HG03442 (cell line): ENCODE measurements at regions not wholly inside any gene's neighbourhood (a gene's known extent, or its start where the extent isn't known, plus 50 kb on each side); places are given as distances from the start of the nearest gene placed in this dataset.
"Not testable (repeated sequence)": the region's sequence is repeated elsewhere in the genome, so short reads cannot be mapped to it uniquely, and the experiment has no call there.

Experiments used
- ATAC-seq: cut with Tn5 transposase; IDR thresholded peaks from one replicate; pipeline ENCODE4 v1.9.1; 2021; ENCODE audit warnings: mild to moderate bottlenecking, moderate library complexity; ENCODE audit not compliant: unreplicated experiment

DNA sequence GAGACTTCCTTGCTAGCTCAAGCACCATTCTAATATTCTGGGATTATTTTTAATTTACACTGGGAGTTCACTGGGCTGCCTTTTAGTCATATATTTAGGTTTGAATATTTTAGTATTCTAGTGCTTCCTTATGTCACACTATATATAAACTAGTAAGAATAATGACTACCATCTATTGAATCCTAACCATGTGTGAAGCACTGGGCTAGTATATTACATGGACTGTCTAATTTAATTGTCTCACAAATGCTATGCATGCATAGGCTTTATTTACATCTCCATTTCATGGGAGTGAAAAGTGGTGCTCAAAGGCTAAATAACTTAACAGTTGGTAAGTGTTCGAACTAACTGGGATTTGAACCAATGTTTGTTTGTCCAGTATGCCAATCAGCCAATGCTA is 272.4 kb downstream of the RND3 start:
- ATAC-seq: no peak

DNA sequence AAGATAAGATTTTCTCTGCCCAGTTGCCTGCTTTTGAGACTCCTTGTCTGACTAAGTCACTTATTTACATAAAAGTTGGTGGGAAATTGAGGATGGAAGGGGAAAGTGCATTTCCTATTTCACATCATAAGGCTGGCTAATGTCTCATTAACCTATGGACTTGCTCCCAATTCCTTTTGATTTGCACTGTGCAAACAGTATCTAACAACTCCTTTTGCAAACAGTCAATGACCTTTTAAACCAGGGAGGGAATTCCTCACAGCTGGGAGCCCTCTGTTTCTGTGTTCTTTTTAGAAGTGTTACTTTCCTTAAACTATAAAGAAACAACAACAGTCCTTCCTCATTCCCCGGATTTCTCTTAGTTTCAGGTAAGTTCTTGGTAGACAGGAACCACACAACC is 272.8 kb downstream of the RND3 start:
- no peak for ATAC-seq

DNA sequence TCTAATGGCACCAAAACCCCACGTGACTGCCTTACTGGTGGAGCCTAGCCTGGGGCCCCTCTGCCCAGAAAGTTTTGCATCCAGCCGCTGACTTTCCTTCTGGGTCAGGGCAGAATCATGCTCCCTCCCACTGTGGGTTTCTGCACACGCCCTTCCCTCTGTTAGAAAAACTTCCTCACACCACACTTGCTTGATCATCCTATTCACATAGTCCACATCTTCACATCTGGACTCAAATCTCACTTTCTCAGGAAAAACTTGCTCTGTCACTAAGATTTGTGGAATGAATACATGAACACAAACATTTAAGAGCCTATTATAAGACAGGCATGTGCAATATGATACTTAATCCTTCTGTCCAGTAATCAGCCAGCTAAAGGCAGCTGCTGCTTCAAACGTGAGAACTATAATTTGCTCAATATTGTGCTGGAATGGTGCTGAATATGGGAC is 274.7 kb downstream of the RND3 start:
- ATAC-seq: no peak

DNA sequence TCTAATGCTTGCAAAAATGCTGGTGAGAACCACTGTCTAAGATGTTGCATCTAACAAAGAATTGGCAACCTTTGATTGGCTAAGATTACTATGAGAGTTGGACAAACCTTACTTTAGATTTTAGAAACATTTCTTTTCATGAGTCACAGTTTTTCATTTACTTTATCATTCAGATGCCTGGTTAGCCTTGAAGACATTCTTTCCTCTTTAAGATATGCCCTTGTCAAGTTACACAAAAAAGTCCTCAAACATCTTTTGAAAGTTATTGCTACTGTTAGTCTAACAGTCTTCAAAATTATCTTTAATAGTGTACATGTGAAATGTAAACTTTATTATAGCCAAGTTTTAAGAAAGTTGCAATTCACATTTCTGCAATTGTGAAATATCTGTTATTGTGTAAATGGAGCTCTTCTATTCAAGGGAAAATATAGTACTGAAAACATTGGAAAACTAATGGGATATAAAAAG is 276.3 kb downstream of the RND3 start:
- ATAC-seq: no peak

DNA sequence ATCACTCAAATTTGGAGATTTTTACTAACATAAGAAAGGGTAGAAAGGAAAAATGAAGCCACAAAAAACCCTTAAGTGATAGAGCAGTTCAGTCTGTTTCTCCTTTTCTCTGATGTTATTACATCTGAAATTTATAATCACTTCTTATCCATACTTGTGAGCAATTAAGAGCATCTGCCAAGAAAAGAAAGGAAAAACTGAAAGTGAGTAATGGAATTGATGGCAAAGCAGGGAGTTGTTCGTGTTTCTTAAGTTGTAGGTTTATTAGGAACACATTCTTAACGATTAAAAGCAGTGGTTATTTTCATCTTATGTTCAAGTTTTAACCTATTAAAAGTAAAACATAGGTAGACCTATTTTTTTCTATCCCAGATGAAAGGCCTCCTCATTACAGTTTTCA is 277.7 kb downstream of the RND3 start:
- ATAC-seq: no peak

DNA sequence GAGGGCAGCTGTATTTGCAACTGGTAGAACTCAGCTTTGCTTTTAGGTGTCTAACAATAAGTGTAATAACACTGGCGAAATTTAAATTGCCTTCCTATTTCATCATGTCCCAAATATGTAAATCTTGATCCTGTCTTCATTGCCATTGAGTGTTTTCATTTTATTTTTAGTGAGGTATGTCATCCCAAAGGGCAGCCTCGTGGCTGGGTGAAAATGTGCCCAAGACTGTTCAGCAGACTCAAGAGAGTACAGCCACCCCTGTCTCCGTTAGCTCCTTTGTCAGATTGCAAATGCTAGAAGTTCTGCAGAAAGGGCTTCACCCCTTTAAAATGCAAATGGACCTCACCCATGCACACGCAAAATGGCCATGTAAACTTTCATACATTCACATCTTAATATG is 278.8 kb downstream of the RND3 start:
- ATAC-seq: no peak

DNA sequence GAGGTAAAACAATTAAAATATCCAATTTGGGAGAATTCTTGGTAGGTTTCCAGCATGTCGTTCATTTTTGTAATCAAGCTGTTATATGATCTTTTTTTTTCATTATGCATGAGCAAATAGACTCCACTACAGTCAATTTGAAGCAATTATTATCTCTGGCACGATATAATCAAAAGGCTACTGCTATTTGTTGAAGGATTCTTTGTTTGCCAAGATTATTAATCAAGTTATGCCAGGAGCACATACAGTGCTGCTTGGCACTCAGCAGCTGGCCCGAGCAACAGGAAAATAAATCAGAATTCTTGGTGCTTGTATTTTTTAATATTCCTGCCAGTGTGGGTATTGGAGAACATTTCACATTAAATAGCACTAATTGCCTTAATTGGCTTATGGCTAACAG is 279.5 kb downstream of the RND3 start:
- ATAC-seq: no peak

DNA sequence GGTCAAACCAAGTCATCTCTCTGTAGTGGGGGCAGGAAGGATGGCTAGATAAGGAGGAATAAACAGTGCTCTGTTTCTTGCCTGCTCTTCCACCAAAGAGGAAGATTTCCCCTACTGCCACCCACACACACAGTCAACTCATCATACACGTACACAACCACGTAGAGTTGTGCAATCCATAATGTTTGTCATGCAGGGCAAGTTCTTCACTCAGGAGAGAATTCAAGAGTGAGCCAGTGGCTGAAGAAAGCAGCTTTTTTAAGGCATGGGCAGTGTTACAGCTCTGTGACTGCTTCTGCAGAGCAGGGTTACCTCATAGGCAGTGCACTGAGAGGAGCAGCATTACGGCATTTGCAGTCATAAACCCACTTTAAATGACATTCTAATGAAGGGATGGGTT is 283.0 kb downstream of the RND3 start:
- ATAC-seq: no peak

DNA sequence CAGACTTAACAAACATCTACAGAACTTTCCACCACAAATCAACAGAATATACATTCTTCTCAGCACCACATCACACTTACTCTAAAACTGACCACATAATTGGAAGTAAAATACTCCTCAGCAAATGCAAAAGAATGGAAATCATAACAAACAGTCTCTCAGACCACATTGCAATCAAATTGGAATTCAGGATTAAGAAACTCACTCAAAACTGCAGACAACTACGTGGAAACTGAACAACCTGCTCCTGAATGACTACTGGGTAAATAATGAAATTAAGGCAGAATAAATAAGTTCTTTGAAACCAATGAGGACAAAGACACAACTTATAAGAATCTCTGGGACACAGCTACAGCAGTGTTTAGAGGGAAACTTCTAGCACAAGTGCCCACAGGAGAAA is 292.7 kb downstream of the RND3 start:
- ATAC-seq: not testable (repeated sequence)

DNA sequence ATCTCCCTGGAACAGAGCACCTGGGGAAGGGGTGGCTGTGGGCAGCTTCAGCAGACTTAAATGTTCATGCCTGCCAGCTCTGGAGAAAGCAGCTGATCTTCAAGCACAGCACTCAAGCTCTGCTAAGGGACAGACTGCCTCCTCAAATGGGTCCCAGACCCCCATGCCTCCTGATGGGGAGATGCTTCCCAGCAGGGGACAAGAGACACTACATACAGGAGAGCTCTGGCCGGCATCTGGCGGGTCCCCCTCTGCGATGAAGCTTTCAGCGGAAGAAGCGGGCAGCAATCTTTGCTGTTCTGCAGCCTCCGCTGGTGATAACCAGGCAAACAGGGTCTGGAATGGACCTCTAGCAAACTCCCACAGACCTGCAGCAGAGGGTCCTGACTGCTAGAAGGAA is 294.8 kb downstream of the RND3 start:
- no peak for ATAC-seq

DNA sequence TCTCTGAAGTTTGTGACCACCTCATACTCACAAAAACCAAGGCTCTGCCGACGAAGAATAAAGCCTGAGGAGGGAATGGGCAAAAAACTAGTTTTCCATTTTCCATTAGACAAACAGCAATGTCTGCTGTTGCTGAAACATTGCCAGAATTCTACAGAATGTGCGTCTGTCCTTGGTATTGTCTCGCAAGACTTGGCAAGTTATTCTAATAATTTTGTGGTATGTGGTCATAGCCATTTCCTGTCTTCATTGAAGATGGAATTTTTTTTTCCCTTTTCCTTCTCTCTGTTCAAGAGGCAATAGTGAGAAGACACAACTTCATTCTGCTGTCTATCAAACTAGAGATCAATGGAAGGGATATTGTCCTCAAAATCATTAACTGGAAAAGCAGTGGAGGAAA is 296.1 kb downstream of the RND3 start:
- no peak for ATAC-seq

DNA sequence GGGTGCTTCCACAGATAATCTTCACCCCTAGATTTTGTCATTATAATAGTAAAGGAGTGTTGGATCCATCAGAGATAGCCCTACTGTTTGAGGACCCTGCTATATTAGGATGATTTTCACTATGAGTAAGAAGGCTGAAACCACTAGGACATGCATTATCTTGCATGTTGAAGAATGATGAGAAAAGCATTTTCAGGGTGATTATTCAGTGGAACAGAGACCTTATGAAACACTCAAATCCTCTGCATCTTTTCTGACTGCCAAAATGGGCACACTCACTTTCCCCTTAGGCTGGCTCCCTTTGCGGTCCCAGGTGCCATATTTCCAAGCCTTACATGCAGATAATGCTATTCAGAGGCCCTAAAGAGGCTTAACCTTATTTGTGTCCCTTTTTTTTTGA is 296.9 kb downstream of the RND3 start:
- no peak for ATAC-seq

DNA sequence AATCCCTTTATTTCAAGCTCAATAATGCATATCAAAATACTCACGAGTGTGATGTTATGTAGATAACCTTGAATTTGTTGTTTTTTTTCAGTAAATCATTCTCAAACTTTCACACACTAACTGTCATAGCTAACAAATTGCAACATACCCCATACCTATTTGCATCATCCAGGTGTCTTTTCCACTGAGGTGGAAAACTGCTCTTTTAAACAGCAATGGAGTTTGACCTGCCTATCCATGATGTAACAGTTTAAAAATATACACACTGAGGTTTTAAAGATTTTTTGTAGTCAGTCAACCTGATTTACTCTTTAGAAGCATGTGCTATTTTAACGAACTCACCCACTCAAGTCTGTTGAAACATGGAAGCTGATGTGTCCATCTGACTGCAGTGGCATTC is 298.7 kb downstream of the RND3 start:
- ATAC-seq: no peak

DNA sequence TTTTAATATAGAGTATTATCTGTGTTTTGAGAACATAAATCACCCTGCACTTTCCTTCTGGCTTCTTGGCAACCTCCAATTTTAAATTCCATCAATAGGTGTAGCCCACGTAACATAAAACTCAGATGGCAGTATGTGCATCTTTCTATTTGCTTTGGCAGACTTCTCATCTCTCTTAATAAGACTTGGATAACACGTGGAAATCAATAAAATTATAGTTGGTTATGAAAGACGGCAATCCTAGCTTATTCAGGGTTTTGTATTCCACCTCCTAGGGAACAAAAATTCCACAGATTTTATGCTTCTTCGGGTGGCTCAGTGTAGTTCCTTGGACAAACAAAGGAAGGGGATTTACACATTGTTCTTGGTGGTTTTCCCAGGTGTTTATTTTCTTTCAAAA is 299.3 kb downstream of the RND3 start:
- ATAC-seq: no peak

DNA sequence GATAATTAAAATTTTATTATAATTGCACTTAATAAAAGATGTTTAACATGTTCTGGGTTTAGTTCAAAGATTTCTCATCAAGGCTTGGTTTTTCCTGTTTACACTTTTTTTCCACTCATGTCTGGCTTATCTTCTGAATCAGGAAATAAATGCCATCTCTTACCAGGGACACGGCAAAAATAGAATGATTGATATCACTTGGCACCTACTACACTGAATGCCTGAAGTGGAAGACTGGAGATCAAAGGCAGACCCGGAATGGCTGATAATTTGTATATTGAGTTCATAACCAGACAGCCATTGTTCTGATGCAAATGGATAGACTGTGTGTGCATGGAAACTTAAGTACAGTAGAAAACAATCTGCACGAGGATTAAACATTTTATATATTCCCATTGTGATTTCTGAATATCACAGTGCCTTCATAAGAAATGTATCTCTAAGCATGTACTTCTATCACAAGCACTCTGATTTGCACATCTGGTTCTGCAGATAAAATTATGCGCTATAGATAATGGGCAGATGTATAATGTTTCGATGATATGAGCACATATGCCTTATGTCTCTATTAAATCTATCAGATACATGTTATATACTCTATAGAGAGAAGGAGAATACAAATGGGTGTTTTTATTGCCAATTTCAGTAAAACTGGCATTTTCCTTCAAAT is 304.8 kb downstream of the RND3 start:
- ATAC-seq: no peak

DNA sequence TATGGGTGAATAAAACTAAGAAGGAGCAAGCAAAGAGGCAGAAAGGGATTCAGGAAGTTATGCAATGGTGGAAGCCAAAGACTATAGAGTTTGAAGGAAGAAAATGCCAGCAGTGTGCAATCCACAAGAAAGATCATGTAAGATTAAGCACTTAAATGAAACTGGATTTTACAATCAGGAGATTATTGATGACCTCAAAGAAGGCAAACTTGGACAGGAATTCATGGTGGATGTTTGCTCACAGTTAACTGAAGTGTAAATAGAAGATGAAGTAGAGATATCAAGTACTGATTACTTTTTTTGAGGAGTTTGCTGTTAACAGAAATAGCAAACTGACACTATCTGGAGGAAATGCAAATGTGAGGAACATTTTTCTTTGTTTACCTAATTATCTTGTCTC is 308.9 kb downstream of the RND3 start:
- ATAC-seq: no peak

DNA sequence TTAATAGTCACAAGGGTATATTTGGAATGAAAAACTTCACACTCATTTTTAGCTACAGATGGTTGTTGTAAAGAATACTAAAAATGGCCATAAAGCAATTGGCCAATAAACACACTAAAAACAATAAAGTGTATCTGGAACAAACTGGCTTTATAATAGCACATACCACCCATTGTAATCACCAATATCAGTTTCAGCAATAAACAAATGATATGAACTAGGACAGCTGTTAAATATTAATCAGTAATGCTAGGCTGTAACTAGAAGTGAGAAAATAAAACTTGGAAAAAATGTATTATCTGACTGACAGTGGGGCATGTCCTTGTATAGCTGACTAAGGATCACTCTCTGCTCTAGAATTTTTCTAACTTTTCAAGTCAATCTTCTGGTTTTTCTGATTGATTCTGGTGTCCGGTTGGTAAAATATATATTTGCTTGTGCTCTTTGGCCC is 312.5 kb downstream of the RND3 start:
- no peak for ATAC-seq

DNA sequence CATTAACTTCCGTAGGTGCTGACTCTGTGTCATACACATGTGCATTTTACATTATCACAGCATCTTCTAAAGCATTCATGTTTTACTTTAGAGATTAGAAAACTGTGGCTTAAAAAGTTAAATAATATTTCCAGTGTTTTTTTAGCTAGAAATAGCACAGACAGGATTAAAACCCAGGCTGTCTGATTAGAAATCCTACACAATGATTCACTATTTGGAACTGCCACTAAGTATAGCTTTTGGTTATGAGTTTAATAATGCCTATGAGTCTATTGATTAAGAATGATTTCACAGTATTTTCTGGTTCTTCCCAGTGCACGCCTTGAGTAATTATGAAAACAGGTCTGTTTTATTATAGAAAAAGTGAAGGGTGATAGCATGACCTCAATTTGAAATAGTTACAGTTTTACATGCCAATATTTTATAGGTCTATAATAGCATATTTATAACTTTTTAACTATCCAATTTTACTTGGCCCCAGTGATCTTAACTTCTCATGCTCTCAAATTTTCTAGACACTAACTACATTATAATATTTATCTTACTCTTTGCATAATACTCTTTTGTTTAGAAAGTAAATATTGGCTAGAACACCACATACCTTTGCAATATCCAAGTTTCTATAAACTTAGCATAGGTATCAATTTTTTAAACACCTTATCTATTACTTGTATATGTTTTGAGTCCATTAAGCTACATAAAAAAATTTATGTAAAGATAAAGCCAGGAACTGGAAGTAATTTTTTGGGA is 313.2 kb downstream of the RND3 start:
- ATAC-seq: no peak

DNA sequence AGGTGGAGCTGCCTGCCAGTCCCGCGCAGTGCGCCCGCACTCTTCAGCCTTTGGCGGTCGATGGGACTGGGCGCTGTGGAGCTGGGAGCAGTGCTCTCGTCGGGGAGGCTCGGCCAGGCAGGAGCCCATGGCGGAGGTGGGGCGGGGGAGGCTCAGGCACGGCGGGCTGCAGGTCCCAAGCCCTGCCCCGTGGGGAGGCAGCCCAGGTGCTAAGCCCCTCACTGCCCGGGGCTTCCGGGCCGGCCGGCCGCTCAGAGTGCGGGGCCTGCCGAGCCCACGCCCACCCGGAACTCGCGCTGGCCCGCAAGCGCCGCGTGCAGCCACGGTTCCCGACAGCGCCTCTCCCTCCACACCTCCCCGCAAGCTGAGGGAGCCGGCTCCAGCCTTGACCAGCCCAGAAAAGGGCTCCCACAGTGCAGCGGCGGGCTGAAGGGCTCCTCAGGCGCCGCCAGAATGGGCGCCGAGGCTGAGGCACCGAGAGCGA is 316.4 kb downstream of the RND3 start:
- ATAC-seq: no peak

DNA sequence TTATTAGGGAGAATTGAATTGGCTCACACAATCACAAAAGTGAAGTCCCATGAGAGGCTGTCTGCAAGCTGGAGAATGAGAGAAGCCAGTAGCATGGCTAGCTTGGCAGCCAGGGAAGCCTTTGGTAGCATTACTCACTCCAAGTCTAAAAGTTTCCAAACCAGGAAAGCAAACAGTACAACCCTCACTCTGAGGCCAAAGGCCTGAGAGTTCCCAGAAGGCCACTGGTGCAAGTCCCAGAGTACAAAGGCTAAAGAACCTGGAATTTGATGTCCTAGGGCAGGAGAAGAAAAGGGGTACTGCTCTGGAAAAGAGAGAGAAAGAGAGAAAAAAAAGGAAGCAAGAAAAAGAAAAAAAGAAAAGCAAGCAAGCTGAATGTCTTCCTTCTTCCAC is 318.2 kb downstream of the RND3 start:
- ATAC-seq: no peak

DNA sequence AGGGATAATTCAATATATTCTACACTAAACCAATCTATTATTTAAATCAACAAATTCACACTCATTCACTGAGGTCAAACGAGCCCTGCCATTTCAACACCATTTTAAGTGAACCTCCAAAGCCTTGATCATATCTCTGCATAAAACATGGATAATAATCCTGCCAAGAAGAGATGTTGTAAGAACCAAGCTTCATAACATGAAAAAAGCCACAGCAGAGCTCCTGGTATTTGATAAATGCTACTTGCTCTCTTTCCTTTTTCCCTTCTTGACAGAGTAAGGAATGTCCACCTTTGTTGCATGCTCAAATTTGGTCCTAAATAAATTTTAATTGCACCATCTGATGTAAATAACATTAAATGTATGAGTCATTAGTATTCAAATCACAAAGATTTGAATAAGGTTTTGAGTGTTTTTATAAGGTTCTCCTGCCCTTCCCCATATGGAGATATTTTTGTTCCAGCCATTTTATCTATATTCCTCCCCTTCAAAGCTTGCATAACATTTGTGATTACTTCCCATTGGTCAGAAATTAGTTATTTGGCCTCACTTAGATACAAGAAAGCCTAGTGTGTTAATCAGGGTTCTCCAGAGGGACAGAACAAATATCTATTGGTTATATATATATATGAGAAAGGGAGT is 318.8 kb downstream of the RND3 start:
- no peak for ATAC-seq

DNA sequence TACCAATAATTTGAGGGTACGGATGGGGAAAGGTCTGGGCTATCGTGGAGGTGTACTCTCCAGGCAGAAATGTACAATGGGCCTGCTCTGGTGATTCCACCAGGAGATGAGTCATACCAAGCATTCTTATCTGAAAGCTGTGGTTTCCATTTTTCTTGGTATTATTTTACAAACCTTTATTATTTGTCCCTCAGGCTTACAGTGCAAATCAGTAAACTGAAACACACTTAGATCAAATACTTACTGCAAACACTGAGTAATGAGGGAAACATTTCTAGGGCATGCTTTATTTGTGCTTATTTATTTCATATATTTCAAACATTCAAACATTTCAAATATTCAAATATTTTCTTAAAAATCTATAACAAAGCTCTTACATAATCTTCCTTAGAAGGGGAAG is 319.8 kb downstream of the RND3 start:
- peak; percentile 99 for ATAC-seq
